T-helper 1 cell (primary cell): ENCODE measurements at regions not wholly inside any gene's neighbourhood (a gene's known extent, or its start where the extent isn't known, plus 50 kb on each side); places are given as distances from the start of the nearest gene placed in this dataset.
"Not testable (repeated sequence)": the region's sequence is repeated elsewhere in the genome, so short reads cannot be mapped to it uniquely, and the experiment has no call there.

Source experiments
- DNase-seq, 5 donors: peaks; one replicate each; pipeline ENCODE4 v3.0.0-alpha.2; 2012 to 2020

DNA sequence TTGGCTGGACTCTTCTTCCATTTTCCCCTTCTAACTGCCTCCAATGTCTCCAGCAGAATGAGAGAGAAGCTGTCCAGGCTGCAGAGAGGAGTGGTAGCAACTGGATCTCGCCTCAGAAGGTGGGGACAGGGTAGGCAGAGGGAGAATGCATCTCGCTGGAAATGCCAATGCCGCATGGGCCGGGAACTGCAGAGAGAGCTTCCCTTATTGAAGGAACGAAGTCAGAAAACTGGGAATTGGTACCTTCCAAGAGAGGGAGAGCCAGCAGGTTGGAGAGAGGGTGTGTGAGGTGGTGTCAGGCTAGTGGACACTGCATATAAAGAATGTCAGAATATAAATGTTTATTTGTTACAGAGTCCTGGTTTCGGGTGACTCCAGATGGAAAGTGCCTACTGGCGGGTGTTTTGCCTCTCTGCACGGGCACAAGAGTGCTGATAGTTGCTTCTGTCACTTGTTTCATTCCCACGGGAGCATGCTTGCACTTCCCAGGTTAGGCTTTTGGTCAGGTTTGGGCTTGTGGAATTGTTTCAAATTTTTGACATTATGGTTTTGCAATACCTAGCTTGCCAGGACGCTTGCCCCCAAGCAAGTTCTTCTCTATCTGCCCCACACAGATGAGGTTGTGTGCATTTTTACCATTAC, 156.8 kb upstream of the STS start:
- no peak for DNase-seq

DNA sequence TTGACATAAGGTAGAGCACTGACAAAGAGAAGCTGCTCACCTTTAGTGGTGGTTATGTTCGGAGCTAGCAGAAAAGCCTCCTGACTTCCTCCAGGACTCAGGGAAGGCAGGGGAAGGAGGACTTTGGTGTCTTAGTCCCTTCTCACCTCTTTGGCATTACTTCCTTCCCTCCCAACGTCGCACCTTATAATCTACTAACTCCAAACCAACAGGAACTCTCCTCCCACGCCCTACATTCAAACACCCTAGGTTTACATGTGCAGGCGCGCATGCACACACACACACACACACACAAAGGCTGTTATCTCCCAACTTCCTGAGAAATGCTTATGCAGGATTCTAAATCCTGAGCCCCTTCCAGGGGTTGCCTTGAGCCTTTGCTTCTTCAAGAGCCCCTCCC, 157.7 kb upstream of the STS start:
- DNase-seq: no peak

DNA sequence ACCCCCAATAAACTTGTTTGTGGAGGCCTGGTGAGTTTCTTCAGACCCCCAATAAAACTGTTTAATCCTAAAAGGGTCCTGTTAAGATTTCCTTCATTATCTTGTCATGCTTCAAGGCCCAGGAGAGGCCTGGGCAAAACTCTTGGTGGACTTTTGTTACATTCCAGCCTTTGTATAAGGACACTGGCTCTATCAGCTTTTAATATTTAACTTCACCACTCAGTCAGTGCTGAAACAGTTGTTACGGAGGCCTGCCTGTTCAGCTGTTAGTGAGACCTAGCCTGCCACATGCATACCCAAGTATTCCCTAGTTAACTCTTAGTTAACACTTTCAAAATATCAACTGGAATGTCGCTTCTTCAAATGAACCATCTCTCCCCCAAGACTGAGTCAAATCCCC, 158.8 kb upstream of the STS start:
- DNase-seq: not testable (repeated sequence)

DNA sequence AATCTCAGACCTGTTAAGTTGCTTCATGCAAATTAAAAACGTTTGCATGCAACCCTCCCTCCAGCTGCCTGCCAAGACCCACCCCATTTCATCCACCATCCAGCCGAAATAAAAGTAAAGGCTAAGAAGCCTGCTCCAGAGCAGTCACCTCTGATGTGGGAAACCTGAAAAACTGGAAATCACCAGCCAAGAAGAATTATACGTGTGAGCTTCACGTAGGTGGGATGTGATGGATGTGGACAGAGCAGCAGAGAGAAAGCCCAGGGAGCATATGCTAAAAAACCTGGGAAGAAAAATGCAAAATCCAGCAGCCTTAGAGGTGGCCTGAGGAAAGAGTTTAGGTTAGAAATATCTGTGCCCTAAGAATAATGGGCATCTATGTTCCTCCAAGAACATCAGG, 160.6 kb upstream of the STS start:
- DNase-seq: no peak

DNA sequence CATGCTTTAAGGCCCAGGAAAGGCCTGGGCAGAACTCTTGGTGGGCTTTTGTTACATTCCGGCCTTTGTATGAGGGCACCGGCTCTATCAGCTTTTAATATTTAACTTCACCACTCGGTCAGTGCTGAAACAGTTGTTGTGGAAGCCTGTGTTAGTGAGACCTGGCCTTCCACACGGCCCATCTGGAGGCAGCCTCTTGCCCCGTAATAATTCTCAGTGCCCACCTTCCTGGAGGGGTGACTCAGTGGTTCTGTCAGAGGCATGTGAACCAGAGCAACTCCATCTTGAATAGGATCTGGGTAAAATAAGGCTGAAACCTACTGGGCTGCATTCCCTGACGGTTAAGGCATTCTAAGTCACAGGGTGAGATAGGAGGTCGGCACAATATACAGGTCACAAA, 162.0 kb upstream of the STS start:
- DNase-seq: no peak

DNA sequence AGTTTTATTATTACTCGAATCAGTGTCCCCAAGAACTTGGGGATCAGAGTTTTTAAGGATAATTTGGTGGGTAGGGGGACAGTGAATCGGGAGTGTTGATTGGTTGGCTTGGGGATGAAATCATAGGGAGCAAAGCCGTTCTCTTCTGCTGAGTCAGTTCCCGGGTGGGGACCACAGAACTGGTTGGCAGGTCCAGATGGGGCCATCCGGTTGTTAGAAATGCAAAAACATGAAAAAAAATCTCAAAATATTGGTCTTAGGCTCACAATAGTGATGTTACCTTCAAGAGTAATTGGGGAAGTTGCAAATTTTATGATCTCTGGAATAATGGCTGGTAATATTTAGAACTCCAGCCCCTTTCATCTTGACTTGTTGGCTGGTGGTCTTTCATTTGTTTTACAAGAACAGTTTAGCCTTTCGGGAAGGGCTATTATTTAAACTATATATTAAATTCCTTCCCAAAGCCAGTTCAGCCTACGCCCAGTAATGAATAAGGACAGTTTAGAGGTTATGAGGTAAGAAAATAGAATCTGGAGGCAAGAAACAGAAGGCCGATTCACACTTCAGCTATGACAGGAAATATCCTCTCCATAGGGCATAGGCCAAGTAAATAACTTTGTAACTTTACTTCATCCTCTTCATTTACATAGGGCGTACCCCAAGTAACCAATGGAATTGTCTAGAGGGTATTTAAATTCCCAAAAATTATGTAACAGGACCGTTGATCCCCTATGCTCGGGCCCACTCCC, 164.1 kb upstream of the STS start:
- no peak for DNase-seq

DNA sequence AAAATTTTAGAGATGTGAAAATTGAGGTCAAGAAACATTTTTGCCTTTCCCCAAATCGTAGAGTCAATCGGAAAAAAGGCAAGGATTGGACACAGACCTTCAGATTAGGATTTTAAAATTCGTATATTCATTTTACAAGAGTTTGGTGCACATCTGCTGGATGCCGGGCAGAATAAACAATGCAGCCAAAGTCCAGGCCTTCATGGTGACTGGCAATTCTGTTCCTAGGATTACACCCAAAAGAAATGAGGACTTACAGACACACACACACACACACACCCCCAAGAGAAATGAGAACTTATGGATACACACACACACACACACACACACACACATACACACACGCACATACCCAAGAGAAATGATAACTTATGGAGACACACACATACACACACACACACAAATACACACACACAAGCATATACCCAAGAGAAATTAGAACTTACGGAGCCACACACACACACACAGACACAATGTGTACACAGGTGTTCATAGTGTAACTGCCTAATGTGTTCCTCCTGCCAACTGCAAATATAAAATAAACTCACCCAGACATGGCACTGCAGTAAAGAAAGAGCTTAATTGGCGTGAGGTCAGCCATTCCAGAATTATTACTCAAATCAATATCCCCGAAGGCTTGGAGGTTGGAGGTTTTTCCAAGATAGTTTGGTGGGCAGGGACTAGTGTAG, 165.7 kb upstream of the STS start:
- no peak for DNase-seq

DNA sequence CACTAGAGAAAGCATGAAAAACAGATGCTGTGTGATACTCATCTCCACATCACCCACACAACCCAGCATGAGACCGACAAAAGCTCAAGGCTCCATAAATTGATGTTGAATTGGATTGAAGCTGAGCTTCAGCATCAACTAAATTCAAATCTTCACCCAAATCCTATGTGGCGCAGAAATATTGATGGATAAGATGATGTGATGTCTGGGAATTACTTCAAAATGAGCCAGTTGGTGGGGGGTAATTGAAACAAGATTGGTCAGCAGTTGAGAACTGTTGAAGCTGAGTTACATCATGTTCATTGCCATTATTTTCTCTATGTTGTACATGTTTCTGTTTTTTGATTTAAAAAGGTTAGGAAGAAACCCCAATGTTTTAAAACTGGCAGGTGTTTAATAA, 166.5 kb upstream of the STS start:
- DNase-seq: no peak

DNA sequence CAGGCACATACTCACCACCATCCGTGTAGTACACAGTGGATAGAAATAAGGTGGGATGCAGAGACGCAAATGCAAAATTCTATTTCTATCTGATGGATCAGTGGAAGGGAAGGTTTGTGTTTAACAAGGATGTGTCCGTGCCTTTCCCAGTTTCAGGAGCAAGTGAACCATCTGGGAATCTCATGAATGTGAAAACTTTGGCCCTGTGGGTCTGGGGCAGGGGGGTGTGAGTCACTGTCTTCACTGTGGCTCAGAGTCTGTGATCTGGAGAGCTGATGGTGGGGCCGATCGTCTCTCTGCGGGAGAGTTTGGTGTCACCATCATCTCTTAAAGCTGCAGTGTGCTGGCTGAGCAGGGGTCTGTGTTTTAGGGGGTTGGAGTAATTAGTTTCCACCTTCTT, 179.3 kb upstream of the STS start:
- no peak for DNase-seq

DNA sequence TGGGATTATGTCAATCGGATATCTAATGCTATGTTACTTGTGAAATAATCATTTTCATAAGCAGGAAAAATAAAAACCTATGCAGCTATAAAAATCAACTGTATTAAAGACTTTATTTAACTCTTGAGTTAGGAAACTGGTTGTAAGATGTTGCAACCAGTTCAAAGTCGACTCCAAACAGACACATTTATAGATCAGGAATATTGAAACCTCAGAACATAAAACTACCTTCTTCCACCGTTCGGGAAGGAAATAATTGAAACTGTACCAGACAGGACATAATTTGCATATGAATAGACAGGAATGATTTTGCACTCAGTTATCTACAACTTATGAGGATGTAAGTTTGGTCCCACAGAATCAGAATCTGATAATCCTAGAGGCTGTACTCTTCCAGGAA, 181.8 kb upstream of the STS start:
- DNase-seq: no peak

DNA sequence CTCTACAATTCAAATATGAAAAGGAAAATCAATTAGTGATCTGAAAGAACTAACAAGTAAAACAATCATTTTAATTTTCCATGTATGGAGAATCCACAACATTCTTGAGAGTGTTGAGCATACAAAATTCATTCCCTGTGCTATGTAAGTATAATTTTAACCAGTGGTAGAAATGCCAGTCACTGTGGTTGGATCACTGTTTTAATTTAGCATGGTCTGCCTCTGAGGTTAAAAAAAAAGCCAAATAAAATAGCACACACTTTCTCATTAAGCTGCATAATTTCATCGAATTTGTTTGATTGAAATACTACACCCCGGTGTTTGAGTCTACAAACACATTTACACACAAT, 185.5 kb upstream of the STS start:
- DNase-seq: no peak

DNA sequence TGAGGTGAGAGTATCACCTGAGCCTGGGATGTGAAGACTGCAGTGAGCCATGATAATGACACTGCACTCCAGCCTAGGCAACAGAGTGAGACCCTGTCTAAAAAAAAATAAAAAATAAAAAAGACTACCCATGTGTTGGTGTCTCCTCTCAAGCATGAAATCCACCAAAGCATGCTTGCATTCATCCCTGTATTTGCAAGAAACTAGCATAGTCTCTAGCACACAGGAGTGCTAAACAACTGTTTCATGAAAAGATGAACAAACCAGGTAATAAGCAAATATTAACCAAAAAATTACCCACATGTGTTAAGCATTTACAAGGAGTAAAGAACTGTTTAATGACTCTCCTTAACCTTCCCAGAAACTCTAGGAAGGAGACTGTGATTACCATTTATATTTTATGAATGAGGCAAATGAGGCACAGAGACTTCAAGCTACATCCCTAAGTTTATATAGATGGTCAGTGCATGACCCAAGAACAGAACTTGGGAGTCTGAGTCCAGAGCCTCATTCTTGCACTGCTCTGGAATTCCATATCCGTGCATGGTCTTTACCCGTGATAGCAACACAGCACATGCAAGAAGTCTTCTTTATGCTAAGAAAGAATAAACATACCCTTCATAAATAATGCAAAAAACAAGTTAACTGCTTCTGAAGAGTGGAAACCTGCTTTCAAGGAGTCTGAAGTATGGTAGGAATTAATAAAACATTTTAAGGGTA, 186.1 kb upstream of the STS start:
- DNase-seq: no peak

DNA sequence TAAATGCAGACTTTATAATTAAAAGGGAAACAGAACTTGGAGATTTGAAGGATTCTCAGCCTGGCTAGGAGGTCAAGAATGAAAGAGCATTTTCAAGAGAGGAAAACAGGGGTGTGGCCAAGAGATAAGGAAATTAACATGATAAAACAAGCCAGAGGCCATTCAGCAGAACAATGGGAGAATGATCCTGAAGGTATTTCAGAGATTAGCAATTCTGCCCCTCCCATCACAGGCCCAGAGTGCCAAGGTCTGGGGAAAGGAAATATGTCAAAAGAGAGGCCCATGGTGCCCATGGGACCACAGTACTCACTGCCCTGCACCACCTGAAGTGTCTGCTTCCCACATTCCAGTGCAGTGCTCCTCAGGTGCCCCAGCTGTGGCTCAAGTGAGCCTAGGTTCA, 188.5 kb upstream of the STS start:
- DNase-seq: no peak

DNA sequence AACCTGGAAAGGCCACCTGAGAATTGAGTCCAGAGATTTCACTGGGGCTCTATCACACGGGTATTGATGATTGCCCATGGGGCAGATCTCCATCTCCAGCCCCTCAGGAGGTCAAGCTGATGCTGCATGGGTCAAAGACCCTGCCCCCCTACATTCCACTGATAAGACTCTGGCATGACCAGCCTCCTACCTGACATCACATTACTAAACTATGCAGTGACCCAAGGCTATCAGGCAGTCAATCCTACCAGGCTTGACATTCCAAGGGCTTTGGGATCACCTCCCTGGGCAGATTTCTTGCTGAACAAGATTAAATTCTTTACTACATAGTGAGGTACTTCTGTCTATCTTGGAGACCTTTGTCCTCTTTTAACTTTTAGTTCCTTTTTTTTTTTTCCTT, 192.7 kb upstream of the STS start:
- DNase-seq: no peak

DNA sequence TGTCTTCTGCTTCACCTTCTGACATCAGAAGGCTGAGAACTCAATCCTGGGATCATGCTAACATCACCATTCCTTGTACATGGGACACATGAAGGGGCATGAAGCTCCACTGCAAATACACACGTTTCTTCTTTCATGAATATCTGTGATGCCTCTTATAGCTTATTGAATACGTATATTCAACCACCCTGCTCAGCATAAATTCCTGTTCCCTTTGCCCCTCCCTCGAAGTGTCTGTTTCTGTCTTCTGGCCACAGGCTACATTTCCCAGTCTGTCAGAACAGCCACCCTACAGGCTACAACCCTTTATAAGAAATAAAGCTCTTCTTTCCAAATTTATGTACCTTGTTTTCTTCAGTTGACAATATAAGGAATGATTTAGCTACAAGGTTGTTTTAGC, 201.3 kb upstream of the STS start:
- no peak for DNase-seq

DNA sequence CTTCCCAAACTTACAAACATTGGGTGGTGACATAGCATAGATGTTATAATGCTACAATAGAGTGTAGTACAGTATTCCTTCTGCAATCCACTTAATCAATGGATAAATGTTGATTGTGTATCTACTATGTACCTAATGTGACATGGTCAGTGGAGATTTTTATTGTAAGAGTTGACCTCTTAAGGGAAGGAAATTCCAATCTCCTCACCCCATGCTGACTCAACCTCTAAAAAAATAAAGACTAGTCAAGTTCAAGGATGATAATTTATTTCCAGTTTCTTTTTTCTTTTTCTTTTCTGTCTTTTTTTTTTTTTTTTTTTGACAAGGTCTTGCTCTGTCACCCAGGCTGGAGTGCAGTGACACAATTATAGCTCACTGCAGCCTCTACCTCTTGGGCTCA, 206.5 kb upstream of the STS start:
- DNase-seq: no peak

DNA sequence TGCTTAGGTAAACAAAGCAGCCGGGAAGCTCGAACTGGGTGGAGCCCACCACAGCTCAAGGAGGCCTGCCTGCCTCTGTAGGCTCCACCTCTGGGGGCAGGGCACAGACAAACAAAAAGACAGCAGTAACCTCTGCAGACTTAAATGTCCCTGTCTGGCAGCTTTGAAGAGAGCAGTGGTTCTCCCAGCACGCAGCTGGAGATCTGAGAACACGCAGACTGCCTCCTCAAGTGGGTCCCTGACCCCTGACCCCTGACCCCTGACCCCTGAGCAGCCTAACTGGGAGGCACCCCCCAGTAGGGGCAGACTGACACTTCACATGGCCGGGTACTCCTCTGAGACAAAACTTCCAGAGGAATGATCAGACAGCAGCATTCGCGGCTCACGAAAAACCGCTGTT, 214.6 kb upstream of the STS start:
- not testable (repeated sequence) for DNase-seq

DNA sequence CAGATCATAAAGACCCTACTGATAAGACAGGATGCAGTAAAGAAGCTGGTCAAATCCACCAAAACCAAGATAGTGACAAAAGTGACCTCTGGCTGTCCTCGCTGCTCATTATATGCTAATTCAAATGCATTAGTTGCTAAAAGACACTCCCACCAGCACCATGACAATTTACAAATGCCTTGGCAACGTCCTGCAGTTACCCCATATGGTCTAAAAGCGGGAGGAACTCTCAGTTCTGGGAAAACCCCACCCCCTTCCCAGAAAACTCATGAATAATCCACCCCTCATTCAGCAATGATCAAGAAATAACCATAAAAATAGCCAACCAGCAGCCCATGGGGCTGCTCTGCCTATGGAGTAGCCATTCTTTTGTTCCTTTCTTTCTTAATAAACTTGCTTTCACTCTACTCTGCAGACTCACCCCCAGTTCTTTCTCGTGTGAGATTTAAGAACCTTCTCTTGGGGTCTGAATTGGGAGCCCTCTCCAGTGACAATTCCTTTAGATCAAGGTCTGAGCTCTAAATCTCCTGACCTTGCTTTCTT, 217.1 kb upstream of the STS start:
- no peak for DNase-seq

DNA sequence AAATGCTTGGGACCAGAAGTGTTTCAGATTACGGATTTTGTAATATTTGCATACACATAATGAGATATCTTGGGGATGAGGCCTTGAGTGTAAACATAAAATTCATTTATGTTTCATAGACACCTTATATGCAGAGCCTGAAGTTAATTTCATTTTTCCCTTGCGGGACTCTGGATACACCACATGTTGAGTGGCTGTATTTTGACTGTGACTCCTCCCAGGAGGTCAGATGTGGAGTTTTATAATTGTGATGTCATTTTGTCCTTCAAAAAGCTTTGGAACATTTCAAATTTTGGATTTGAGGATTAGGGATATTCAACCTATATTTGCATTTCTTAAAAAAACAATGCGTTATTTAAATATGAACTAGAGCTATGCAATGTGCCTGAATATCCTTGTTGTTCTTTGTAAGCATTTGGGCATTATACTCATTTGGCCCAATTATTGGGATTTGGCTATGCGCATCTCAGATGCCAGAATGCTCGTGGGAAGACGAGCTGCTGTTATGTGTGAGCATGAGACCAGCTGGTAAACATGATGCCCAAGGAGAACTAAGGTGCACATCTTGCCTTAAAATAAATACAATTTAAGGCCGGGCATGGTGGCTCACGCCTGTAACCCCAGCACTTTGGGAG, 223.0 kb upstream of the STS start:
- DNase-seq: no peak

DNA sequence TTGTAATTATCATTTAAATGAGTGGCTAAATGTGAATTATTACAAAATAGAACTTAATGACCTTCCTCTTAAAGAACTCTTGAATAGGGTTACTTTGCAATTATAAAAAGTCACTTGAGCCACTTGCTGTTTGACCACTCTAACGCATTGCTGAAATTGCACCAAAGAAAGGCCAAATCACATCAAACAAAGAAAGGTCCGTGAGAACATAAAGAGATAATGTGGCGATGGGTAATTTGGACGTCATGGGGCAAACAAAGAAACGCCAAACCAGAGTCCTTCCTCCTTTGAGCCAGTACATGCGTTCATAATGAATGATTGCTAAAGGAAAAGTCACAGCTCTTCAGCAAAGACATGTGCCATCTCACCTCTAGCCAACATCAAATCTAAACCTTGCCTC, 229.8 kb upstream of the STS start:
- DNase-seq: no peak

DNA sequence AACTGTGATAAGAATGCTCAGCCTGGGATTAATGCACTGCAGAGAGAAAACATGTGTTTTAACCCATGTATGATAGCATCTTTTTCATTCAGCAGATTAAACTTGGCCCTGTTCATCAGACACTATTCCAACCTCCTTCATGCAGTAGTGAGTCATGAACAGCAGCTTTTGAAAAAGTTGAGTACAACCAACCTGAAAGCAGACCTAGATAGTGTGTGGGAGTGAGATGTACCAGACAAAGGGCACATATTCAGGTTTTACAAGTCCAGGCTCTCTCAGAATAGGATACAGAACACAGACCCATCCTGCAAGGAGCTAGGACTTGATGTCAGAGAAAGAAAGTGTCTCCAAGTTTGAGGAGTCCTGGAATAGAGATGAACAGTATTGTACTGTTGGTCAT, 237.3 kb upstream of the STS start:
- no peak for DNase-seq

DNA sequence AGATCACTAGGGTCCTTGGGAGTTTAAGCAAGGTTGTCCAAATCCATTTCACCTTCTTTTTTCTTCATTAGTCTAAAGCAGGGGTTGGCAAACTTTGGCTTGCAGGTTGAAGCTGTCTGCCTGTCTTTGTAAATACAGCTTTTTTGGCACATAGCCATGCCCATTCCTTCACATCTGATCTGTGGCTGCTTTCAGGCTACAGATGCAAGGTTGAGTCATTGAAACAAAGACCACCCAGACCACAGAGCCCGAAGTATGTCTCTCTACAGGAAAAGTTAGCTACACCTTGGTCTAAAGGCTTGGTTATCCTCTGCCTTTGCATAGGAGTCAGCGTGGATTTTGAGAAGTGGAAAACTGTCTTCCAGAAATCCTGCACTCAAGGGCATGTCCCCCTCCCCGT, 238.1 kb upstream of the STS start:
- no peak for DNase-seq

DNA sequence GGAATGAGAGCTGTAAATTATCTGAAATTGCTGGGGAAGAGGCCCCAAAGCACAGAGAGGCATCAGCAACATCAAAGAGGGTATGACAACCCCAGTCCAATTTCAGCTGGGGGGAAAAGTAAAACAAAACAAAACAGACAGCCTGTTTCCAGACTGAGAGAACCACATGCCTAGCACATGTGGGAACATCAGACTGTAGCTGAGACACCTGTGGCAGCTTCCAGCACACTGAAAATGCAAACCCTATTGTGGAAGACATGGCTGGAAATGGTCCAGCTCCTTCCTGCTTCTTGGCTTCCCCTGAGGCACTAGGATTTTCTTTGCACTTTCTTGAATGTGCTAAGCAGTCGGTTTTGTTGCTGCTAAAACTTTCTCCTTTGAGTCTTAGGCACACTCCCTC, 240.9 kb upstream of the STS start:
- DNase-seq: no peak
